ENCODE measurements at regions not wholly inside any gene's neighbourhood (a gene's known extent, or its start where the extent isn't known, plus 50 kb on each side); places are given as distances from the start of the nearest gene placed in this dataset.

DNA sequence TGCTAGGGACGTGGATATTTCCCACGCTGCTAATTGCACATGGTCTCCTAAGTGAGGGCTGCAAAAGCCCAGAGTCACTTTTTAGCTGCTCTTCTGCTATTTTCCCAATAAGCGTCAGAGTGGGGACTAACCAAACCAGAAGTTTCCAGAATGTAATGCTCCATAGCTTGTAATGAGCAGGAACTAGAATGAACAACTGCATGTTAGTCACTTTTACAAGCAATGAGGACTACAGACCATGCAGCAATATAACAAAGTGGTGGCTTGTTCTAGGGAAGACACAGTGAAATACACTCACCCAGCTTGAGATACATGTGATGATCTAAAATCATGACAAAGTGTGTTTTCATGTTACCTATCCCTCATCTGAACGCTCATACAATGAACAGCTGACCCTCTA lies 314.1 kb upstream of the SGK1 start:
- WGBS (ENCODE audit: insufficient coverage, low coverage, missing lambda C conversion rate): 25% methylated on average over 4 of the region's 4 CpGs
- Histone ChIP-seq H3K9me3 (replicated peaks; ENCODE audit: control insufficient read depth, insufficient read depth, low read depth, low read length) (no peaks in the 10 kb centered on the region), H3K27me3 (ENCODE audit: control insufficient read depth in 2 of 2, insufficient read depth in 2 of 2, low read length in 2 of 2) (no peaks in the 10 kb centered on the region), H3K9ac (ENCODE audit: insufficient read depth in 1 of 2, low read depth in 2 of 2, low read length in 2 of 2) (no peak overlapping the region), H2AFZ (ENCODE audit: low read depth, low read length) (no peak overlapping the region), H3K4me3 (no peak overlapping the region), H3K79me2 (ENCODE audit: control insufficient read depth, insufficient read depth, low read length) (no peaks in the 10 kb centered on the region), H3K36me3 (ENCODE audit: control insufficient read depth, insufficient read depth, low read length) (no peaks in the 10 kb centered on the region), H4K20me1 (replicated peaks; ENCODE audit: control insufficient read depth, insufficient read depth, low read length) (no peaks in the 10 kb centered on the region), H3K4me1 (replicated peaks in 1 of 2; ENCODE audit: control insufficient read depth in 2 of 2, insufficient read depth in 2 of 2, low read length in 2 of 2) (peaks cover 0 to 10% of the 10 kb centered on the region in 2 experiments; a peak in 4 of 5 replicates), H3K9me1 (ENCODE audit: control insufficient read depth, insufficient read depth, low read length) (no peaks in the 10 kb centered on the region), H3K27ac (ENCODE audit: extremely low read depth, low read depth, low read length) (no peak overlapping the region), H3K4me2 (ENCODE audit: insufficient read depth, low read length) (no peak overlapping the region)
- no TSS peak for BruUV-seq (replicated peaks)
- POLR2A ChIA-PET: interaction anchor here (1.3 kb wide), 1 partner anchor 12 kb away, joined by 4 read pairs; no protein-coding TSS in a partner anchor
- FAIRE-seq: no peak
- in situ Hi-C loops (cut with MboI): no loop called here
- ATAC-seq: no peak
- DNase-seq (ENCODE audit: extremely low read depth in 1 of 4, low spot score in 3 of 4): no peak
- TF ChIP-seq AFF4 (CRISPR knock-in tag; IDR thresholded peaks at IDR 0.05): no peak
- TF ChIP-seq ZNF175 (CRISPR knock-in tag; IDR thresholded peaks at IDR 0.05; ENCODE audit: low read depth): no peak
- TF ChIP-seq SRF (CRISPR knock-in tag; IDR thresholded peaks at IDR 0.05): no peak
- no peak for TF ChIP-seq SAFB2 (IDR thresholded peaks at IDR 0.05; ENCODE audit: borderline replicate concordance, low read depth, low read length, severe bottlenecking)
- TF ChIP-seq CTCF (IDR thresholded peaks at IDR 0.05 in 2 of 3, conservative IDR thresholded peaks at IDR 0.05 in 1 of 3; ENCODE audit: insufficient read depth in 2 of 3, low read depth in 1 of 3, low read length in 3 of 3): no peak
- no peak for TF ChIP-seq ZNF174 (CRISPR knock-in tag; IDR thresholded peaks at IDR 0.05)
- TF ChIP-seq ZKSCAN3 (CRISPR knock-in tag; IDR thresholded peaks at IDR 0.05): no peak
- no peak for TF ChIP-seq RBM22 (IDR thresholded peaks at IDR 0.05; ENCODE audit: low read depth, low read length, poor library complexity, severe bottlenecking)
- CTCF ChIA-PET (ENCODE audit: low intra/inter-chr PET ratio): no interaction called here
- intact Hi-C loops (cut with micrococcal nuclease): no loop called here
